ENCODE measurements at regions not wholly inside any gene's neighbourhood (a gene's known extent, or its start where the extent isn't known, plus 50 kb on each side); places are given as distances from the start of the nearest gene placed in this dataset.

DNA sequence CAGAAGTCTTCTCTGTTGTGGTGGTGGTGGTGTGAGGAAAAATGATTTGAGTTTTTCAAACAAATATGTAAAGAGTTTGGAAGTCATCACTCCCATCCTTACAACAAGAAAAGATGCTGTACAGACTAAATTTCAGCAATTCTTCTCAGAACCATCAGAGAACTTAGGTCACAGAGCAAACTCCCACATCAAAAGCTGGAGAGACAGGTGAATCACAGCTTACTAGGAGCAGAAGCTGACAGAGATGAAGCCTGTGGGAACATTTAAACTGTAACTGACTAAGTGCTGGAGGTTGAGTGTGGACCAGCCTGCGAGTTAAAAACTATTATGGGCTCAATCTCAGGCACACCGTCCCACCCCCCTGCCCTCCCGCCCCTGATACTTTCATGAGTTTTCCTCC, 97.3 kb downstream of the AKR1D1 start:
- no TSS peak for BruUV-seq (replicated peaks)
- Histone ChIP-seq H3K27me3 (ENCODE audit: control insufficient read depth, insufficient read depth, low read length) (no peaks in the 10 kb centered on the region), H3K9me1 (ENCODE audit: insufficient read depth, low read length) (no peaks in the 10 kb centered on the region), H3K27ac (ENCODE audit: insufficient read depth, low read length) (no peak overlapping the region), H4K20me1 (ENCODE audit: insufficient read depth, low read length) (no peaks in the 10 kb centered on the region), H2BK15ac (ENCODE audit: low read depth, low read length) (no peak overlapping the region), H3K4ac (ENCODE audit: low read depth, low read length) (no peak overlapping the region), H4K5ac (ENCODE audit: low read depth, low read length) (no peak overlapping the region), H3K4me3 (ENCODE audit: insufficient read depth, low read depth, low read length) (no peak overlapping the region), H4K8ac (ENCODE audit: low read depth in 2 of 2, low read length in 2 of 2) (no peak overlapping the region), H2AK5ac (ENCODE audit: low read depth, low read length) (no peak overlapping the region), H2AK9ac (replicated peaks; ENCODE audit: low read depth, low read length, poor library complexity) (no peak overlapping the region), H3K4me1 (ENCODE audit: control insufficient read depth, insufficient read depth, low read length) (no peaks in the 10 kb centered on the region), H2BK20ac (ENCODE audit: low read depth, low read length) (no peak overlapping the region), H3K36me3 (ENCODE audit: control insufficient read depth, insufficient read depth, low read length) (no peaks in the 10 kb centered on the region), H3K4me2 (ENCODE audit: low read depth, low read length) (no peak overlapping the region), H3K9me3 (ENCODE audit: control insufficient read depth, insufficient read depth, low read length) (peaks cover 3% of the 10 kb centered on the region), H2AFZ (replicated peaks; ENCODE audit: low read length, poor library complexity) (no peak overlapping the region), H3K79me1 (ENCODE audit: low read depth in 1 of 2, low read length in 2 of 2) (no peaks in the 10 kb centered on the region), H3K18ac (ENCODE audit: low read depth, low read length) (no peak overlapping the region), H3K56ac (ENCODE audit: extremely low read depth, insufficient read depth, low read length) (no peak overlapping the region), H3K9ac (ENCODE audit: low read depth, low read length) (no peak overlapping the region), H3K23ac (ENCODE audit: low read depth, low read length) (no peak overlapping the region), H3K14ac (replicated peaks; ENCODE audit: low read depth, low read length) (no peak overlapping the region), H2BK120ac (ENCODE audit: low read depth, low read length) (no peak overlapping the region), H2BK5ac (ENCODE audit: low read depth, low read length, poor library complexity, severe bottlenecking) (no peak overlapping the region), H4K91ac (ENCODE audit: insufficient read depth, low read depth, low read length) (no peak overlapping the region)
- CTCF ChIA-PET = no interaction called here
- DNase-seq (no peak), ATAC-seq (ENCODE audit: low read depth) (no peak)
- POLR2A ChIA-PET (ENCODE audit: unreplicated experiment) = no interaction called here
- TF ChIP-seq, protein P1, sequence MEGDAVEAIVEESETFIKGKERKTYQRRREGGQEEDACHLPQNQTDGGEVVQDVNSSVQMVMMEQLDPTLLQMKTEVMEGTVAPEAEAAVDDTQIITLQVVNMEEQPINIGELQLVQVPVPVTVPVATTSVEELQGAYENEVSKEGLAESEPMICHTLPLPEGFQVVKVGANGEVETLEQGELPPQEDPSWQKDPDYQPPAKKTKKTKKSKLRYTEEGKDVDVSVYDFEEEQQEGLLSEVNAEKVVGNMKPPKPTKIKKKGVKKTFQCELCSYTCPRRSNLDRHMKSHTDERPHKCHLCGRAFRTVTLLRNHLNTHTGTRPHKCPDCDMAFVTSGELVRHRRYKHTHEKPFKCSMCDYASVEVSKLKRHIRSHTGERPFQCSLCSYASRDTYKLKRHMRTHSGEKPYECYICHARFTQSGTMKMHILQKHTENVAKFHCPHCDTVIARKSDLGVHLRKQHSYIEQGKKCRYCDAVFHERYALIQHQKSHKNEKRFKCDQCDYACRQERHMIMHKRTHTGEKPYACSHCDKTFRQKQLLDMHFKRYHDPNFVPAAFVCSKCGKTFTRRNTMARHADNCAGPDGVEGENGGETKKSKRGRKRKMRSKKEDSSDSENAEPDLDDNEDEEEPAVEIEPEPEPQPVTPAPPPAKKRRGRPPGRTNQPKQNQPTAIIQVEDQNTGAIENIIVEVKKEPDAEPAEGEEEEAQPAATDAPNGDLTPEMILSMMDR (conservative IDR thresholded peaks at IDR 0.05; ENCODE audit: low read depth, low read length) = no peak
- TF ChIP-seq MXI1 (IDR thresholded peaks at IDR 0.05; ENCODE audit: borderline replicate concordance, low read depth, low read length) (no peak), RCOR1 (IDR thresholded peaks at IDR 0.05; ENCODE audit: insufficient replicate concordance, low read length) (no peak), CEBPB (IDR thresholded peaks at IDR 0.05; ENCODE audit: low read depth, low read length) (no peak), RAD21 (IDR thresholded peaks at IDR 0.05; ENCODE audit: low read length) (no peak), BHLHE40 (IDR thresholded peaks at IDR 0.05; ENCODE audit: low read depth, low read length) (no peak), SMC3 (IDR thresholded peaks at IDR 0.05; ENCODE audit: low read depth, low read length) (no peak), FOS (IDR thresholded peaks at IDR 0.05; ENCODE audit: low read depth, low read length) (no peak), NFE2L2 (IDR thresholded peaks at IDR 0.05; ENCODE audit: low read depth, low read length) (no peak), CHD1 (IDR thresholded peaks at IDR 0.05; ENCODE audit: low read depth, low read length) (no peak), RFX5 (IDR thresholded peaks at IDR 0.05; ENCODE audit: low read depth, low read length) (no peak), MAFK (IDR thresholded peaks at IDR 0.05; ENCODE audit: low read depth, low read length) (no peak), POLR2A (IDR thresholded peaks at IDR 0.05; ENCODE audit: low read depth, low read length) (no peak), MAZ (IDR thresholded peaks at IDR 0.05; ENCODE audit: borderline replicate concordance, low read depth, low read length) (no peak)
- TF ChIP-seq, protein P2, sequence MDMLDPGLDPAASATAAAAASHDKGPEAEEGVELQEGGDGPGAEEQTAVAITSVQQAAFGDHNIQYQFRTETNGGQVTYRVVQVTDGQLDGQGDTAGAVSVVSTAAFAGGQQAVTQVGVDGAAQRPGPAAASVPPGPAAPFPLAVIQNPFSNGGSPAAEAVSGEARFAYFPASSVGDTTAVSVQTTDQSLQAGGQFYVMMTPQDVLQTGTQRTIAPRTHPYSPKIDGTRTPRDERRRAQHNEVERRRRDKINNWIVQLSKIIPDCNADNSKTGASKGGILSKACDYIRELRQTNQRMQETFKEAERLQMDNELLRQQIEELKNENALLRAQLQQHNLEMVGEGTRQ (IDR thresholded peaks at IDR 0.05; ENCODE audit: low read depth, low read length) = no peak
- TF ChIP-seq, protein P3, sequence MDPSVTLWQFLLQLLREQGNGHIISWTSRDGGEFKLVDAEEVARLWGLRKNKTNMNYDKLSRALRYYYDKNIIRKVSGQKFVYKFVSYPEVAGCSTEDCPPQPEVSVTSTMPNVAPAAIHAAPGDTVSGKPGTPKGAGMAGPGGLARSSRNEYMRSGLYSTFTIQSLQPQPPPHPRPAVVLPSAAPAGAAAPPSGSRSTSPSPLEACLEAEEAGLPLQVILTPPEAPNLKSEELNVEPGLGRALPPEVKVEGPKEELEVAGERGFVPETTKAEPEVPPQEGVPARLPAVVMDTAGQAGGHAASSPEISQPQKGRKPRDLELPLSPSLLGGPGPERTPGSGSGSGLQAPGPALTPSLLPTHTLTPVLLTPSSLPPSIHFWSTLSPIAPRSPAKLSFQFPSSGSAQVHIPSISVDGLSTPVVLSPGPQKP (IDR thresholded peaks at IDR 0.05; ENCODE audit: borderline replicate concordance, low read depth, low read length) = no peak
- in situ Hi-C loops (cut with MboI; ENCODE audit: low sequenced_read_pairs) (no loop called here), intact Hi-C loops (cut with micrococcal nuclease) (no loop called here), dilution Hi-C loops (cut with HindIII; ENCODE audit: low sequenced_read_pairs, unreplicated experiment) (no loop called here)
- no CpG with 5 or more reads among the region's 3 CpGs for WGBS, 2 experiments (ENCODE audit: extremely low coverage in 2 of 2, insufficient read length in 1 of 2)

All from IMR-90 (cell line).